ENCODE measurements at regions not wholly inside any gene's neighbourhood (a gene's known extent, or its start where the extent isn't known, plus 50 kb on each side); places are given as distances from the start of the nearest gene placed in this dataset.

GRCh38 chr16:85333744-85334640 is 221.7 kb upstream of the CIBAR2 start:
- TF ChIP-seq RAD21 (conservative IDR thresholded peaks at IDR 0.05) (no peak), EZH2 (IDR thresholded peaks at IDR 0.05; ENCODE audit: borderline replicate concordance, insufficient read depth, low read length, poor library complexity, severe bottlenecking) (no peak), MXI1 (conservative IDR thresholded peaks at IDR 0.05; ENCODE audit: poor library complexity, severe bottlenecking) (no peak), CTCF (IDR thresholded peaks at IDR 0.05; ENCODE audit: poor library complexity, severe bottlenecking) (no peak), SMC3 (conservative IDR thresholded peaks at IDR 0.05; ENCODE audit: poor library complexity) (no peak), EP300 (conservative IDR thresholded peaks at IDR 0.05; ENCODE audit: poor library complexity, severe bottlenecking) (no peak), POLR2AphosphoS5 (IDR thresholded peaks at IDR 0.05) (no peak), REST (IDR thresholded peaks at IDR 0.05; ENCODE audit: borderline replicate concordance) (no peak)
- Histone ChIP-seq H3K36me3 (ENCODE audit: insufficient read depth, low read length) (no peaks in the 10 kb centered on the region), H3K27ac (ENCODE audit: low read length) (no peak overlapping the region), H3K4me3 (ENCODE audit: low read length) (peak overlapping the region; percentile 52), H3K9ac (ENCODE audit: low read length) (peak overlapping the region; percentile 36), H3K9me3 (ENCODE audit: low read length) (no peaks in the 10 kb centered on the region), H3F3A (ENCODE audit: insufficient read depth, low read length, poor library complexity, severe bottlenecking) (no peaks in the 10 kb centered on the region), H3K27me3 (ENCODE audit: insufficient read depth, low read depth, low read length) (peaks cover 4% of the 10 kb centered on the region), H3K4me2 (ENCODE audit: low read length) (no peak overlapping the region), H3K9me2 (ENCODE audit: insufficient read depth, low read length) (no peaks in the 10 kb centered on the region), H4K20me1 (ENCODE audit: insufficient read depth) (no peaks in the 10 kb centered on the region), H2AFZ (ENCODE audit: low read depth, low read length) (no peak overlapping the region), H3K79me2 (replicated peaks; ENCODE audit: insufficient read depth, low read length) (no peaks in the 10 kb centered on the region)

GRCh38 chr16:85334718-85335583 is 222.7 kb upstream of the CIBAR2 start:
- Histone ChIP-seq H3K9me3 (ENCODE audit: low read length) (no peaks in the 10 kb centered on the region), H3K36me3 (ENCODE audit: insufficient read depth, low read length) (no peaks in the 10 kb centered on the region), H3K4me2 (ENCODE audit: low read length) (no peak overlapping the region), H3K27ac (ENCODE audit: low read length) (no peak overlapping the region), H4K20me1 (ENCODE audit: insufficient read depth) (no peaks in the 10 kb centered on the region), H3K9me2 (ENCODE audit: insufficient read depth, low read length) (no peaks in the 10 kb centered on the region), H3F3A (ENCODE audit: insufficient read depth, low read length, poor library complexity, severe bottlenecking) (no peaks in the 10 kb centered on the region), H3K4me3 (ENCODE audit: low read length) (peak overlapping the region; percentile 52), H3K27me3 (ENCODE audit: insufficient read depth, low read depth, low read length) (peaks cover 4% of the 10 kb centered on the region), H2AFZ (ENCODE audit: low read depth, low read length) (no peak overlapping the region), H3K9ac (ENCODE audit: low read length) (peak overlapping the region; percentile 36), H3K79me2 (replicated peaks; ENCODE audit: insufficient read depth, low read length) (no peaks in the 10 kb centered on the region)
- TF ChIP-seq EZH2 (IDR thresholded peaks at IDR 0.05; ENCODE audit: borderline replicate concordance, insufficient read depth, low read length, poor library complexity, severe bottlenecking) (no peak), RAD21 (conservative IDR thresholded peaks at IDR 0.05) (peak; percentile 50), TAF1 (IDR thresholded peaks at IDR 0.05; ENCODE audit: low read depth) (no peak), SMC3 (conservative IDR thresholded peaks at IDR 0.05; ENCODE audit: poor library complexity) (peak; percentile 58), MXI1 (conservative IDR thresholded peaks at IDR 0.05; ENCODE audit: poor library complexity, severe bottlenecking) (no peak), REST (IDR thresholded peaks at IDR 0.05; ENCODE audit: borderline replicate concordance) (no peak), POLR2AphosphoS5 (IDR thresholded peaks at IDR 0.05) (no peak), CTCF (IDR thresholded peaks at IDR 0.05; ENCODE audit: poor library complexity, severe bottlenecking) (peak; percentile 65), EP300 (conservative IDR thresholded peaks at IDR 0.05; ENCODE audit: poor library complexity, severe bottlenecking) (no peak)
